H54 (cell line): ENCODE measurements at regions not wholly inside any gene's neighbourhood (a gene's known extent, or its start where the extent isn't known, plus 50 kb on each side); places are given as distances from the start of the nearest gene placed in this dataset.

Experiments
- DNase-seq: peaks from one replicate; pipeline ENCODE4 v3.0.0; 2011; ENCODE audit warnings: low spot score, mixed read lengths; ENCODE audit not compliant: insufficient read length
- FAIRE-seq: peaks from 3 replicates; lab custom pipeline; 2011; peaks lifted over from hg19 to GRCh38; lab: Jason Lieb, UNC
- POLR2A ChIP-seq: IDR thresholded peaks from 2 replicates; pipeline ENCODE4 v1.6.1; 2011; ENCODE audit warnings: low read depth, mild to moderate bottlenecking, low read length

DNA sequence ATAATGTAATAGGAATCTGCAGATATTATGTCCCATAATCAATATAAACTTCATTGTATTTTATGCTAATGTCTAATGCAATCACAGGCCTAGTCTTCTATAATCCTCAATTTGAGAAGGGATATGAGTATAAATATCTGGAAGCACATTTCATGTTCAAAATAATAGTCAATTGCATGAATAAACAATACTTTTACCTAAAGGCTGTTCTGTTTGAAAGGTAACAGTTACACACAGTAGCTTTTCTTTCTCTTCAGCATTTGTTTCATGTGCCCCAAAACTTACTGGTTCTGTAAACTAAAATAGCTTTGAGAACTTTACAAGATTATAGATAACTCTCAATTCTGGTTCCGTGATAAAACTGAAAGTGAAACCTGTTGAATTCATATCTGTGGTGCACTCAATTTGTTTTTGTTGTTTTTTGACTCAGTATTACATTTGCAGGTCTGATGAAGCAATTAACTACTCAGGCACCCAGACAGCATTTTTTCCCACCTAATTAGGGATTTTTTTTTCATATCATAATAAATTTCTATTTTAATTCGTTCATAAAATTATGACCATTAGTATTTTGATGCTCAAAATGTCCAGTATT, 1193.8 kb downstream of the SLITRK1 start:
- TF ChIP-seq POLR2A: no peak
- DNase-seq (no peak), FAIRE-seq (peak; percentile 90)

DNA sequence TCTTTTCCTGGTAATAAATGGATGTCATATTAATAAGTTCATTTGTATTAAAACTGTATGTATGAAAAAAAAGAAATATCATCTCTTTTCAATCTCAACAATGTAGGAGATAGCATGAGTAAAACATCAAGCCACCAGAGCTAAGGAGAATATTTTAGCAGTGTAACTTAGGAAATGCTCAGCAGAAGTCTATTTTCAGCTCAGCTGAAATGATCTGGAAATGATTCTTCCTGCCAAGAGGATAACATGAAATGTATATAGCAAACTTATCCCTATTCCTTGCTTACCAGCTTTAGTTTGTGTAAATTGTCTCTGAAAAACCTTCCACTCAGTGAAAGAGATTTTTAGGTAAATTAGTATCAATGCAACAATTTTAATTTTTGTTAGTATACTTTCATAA, 1194.4 kb downstream of the SLITRK1 start:
- peak; percentile 92 for FAIRE-seq
- DNase-seq: no peak
- TF ChIP-seq POLR2A: no peak

DNA sequence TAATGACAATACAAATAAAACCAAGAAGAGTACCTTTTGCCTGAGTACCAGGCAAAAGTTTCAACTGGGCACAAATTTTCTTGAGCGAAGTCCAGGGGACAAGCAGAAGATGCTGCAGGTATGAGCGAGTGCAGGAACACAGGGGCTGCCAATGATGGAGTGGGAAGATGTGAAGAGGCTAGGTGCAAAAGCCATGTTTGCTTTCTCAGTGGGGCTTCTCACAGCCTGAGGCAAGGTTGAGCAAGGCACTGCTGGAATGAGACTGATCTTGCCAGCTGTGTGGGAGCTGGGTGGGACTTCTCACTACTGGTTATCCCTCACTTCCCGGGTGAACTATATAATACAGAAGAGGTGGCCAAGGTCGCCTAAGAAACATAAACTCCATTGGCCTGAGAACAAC, 1200.7 kb downstream of the SLITRK1 start:
- no peak for DNase-seq
- no peak for TF ChIP-seq POLR2A
- no peak for FAIRE-seq

DNA sequence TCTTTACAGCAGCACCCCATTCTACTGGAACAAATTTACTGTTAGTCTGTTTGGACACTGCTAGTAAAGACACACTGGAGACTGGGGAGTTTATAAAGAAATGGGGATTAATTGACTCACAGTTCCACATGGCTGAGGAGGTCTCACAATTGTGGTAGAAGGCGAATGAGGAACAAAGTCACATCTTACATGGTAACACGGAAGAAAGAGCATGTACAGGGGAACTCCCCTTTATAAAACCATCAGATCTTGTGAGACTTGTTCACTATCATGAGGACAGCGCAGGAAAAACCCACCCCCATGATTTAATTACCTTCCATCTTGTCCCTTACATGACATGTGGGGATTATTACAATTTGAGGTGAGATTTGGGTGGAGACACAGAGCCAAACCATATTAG, 1204.2 kb downstream of the SLITRK1 start:
- FAIRE-seq (no peak), DNase-seq (no peak)
- no peak for TF ChIP-seq POLR2A

DNA sequence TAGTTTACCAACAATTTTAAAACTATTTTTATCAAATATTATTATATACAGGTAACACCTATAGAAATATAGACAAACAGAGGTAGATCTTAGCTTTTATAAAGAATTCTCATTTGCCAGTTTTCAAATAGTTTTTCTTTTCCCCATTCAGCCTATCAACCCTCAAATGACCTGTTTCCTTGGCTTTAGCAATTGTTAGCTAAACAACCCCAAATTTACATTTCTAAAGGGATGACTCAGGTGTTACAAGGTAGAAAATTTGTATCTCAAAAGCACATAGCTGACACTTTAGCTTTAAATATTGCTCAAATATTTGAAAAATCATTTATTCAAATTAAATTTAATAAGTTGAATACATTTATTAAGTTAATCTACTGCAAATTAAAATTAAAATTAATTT, 1207.2 kb downstream of the SLITRK1 start:
- DNase-seq: no peak
- FAIRE-seq: no peak
- TF ChIP-seq POLR2A: no peak

DNA sequence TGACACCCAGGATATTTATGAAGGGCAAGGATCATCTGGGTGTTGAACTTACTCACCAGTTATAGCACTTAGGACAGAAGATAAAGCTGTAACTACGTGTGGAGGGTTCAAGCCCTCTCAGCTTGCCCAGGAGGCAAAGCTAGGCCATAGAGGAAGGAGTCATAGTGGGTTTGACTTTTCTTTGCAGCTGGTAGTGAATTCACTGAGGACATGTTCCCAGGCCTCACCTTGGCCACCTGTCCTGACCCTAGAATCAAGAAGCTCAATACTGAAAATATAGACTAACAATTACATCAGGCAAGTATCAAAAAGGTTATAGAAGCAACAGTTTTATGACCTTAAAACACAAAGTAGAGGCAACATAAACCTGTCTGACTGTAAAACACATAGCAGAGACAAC, 1207.7 kb downstream of the SLITRK1 start:
- no peak for TF ChIP-seq POLR2A
- no peak for DNase-seq
- peak; percentile 79 for FAIRE-seq

DNA sequence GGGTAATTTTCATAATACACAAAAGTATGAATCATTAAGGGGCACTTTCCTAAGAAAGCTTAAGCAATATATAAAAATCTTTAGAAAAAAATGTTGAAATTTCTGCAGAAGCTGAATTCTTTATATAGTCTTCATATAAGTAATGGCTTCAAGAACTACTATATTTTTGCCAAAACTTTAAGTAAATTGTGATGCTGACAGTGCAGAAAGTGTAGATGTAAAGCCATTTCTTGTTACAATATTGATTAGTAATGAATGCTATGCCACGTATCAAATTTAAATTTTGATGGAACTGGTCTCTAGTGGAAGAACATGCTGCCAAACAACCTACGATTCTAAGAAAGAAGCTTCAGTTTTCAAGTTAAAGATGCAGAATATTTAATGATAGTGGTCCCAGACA, 1210.0 kb downstream of the SLITRK1 start:
- FAIRE-seq (no peak), DNase-seq (no peak)
- no peak for TF ChIP-seq POLR2A

DNA sequence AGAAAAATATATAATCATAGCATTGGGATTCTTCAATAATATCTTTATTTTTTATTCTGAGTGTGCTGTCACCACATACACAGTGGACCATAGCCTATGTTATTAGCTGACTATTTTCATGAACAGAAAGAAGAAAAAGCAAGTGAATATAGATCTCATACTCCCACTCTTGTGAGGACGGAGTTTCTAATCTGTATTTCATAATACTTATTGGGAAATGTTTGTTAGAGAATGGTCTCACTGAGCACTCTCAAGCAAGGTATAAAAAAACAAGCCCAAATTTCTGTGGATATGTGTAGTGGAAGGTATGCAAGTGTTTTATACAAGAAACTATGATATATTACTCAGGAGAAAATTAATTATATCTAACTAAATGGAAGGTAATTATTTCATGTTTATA, 1218.1 kb downstream of the SLITRK1 start:
- TF ChIP-seq POLR2A: no peak
- no peak for FAIRE-seq

DNA sequence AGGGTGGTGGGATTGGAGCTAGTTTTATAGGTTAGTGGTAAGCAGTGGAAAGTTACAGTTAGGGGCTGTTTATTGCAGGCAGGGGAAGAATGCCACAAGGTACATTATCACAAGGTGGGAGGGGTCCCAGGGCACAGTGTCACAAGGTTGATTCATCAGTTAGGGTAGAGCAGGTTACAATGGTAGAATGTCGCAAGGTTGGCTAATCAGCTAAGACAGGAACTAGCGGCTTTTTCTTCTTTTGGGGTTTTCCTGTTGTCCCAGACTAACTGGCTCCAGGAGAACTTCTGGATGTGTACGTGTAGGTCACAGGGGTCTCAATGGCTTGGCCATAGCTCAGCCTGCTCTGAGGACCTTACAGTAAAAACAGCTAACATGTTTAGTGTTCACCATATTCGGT, 1221.1 kb downstream of the SLITRK1 start:
- FAIRE-seq (no peak), DNase-seq (no peak)
- TF ChIP-seq POLR2A: no peak

More for the DNA sequence above, 1218.1 kb downstream of the SLITRK1 start:
- DNase-seq: no peak

DNA sequence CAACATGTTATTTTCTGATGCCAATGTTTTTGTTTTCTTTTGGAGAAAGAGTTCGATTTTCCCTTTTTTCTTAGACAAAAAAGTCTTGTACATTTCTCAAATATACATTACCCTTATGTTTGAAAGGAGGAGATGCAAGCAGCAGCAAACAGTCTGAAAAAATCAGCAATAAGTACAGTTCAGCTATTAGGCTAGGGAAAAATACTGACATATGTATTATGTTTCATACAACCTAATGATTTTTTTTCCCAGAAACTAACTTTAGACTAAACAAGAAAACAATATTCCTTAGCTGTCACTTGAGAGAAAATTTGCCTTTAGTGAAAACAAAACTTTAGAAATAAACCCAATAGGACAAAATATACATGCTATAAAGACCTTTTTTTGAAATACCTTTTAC, 1223.5 kb downstream of the SLITRK1 start:
- FAIRE-seq (no peak), DNase-seq (no peak)
- TF ChIP-seq POLR2A: no peak

DNA sequence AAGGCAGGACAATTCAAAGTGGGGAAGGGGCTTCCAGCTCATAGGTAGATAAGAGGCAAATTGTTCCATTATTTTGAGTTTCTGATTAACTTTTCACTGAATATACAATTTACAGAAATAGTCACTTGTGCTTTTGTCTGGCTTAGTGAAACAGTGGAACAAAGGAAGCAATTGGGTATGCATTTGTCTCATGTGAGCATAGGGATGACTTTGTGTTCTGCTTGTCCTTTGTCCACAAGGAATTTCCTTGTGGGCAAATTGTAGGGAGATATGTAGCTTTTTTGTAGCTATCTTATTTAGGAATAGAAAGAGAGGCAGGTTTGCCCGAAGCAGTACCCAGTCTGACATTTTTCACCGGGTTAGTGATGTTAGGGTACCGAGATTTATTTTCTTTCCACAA, 1224.8 kb downstream of the SLITRK1 start:
- FAIRE-seq: no peak
- DNase-seq: no peak
- TF ChIP-seq POLR2A: no peak

DNA sequence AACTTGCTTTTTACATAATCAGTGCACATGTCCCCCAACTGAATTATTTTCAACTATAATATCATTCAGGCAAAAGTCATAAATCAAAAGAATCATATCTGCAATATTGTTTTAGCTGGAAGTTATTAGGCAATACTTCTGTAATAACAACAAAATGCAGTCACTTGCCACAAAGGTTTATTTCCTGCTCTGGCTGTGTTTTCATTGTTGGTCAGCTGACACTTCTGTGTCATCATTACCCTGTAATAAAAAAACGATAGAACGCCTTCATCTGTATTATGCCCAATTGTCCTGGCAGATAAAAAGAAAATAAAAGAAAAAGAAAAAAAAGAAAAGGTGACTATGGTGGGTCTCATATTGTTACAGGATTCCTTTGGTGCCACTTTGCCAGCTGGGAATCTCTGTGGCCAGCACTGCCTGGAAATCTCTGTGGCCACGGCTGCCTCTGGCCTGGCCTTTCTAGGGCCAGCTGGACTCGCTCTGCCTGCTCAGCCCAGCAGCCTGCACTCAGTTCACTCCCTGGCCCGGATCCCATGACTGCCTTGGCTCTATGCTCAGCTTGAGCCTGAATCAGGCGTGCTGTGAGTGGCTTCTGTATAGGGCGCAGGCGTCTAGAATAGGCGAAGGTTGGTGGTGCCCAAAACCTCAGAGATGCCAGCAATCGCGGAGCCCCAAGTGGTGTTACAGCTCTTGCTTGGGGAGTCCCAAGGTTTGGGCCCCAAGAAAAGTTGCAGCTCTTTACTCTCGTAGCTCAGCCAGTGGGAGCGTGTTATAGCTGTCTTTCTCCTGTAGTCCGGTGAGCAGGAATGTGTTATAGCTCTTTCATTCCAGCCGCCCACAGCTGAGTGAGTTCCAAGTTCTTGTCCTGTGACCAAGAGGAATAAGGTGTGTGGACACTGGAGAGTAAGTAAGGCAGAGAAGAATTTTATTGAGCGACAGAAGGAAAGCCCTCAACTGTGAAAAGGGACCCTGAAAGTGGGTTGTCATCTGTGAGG, 1227.1 kb downstream of the SLITRK1 start:
- no peak for TF ChIP-seq POLR2A
- peak; percentile 6 for FAIRE-seq
- peak; percentile 9 for DNase-seq

DNA sequence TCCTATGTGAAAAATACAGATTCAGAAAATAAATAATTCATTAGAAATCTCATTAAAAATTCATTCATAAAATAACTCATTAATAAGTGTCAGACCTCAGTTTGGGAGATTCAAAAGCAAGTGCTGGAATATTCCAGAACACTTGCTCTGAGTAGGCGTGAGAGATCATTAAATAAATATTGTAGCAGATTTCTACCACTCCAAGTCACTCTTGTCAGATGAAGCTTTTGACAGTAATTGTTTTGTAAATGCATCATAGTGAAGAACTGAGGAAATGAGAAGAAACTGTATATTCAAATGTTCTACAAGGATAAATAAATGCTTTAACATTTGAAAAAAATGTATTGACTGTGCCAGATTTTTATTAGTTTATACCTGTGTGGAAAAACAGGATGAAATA, 1228.1 kb downstream of the SLITRK1 start:
- no peak for TF ChIP-seq POLR2A
- no peak for FAIRE-seq

DNA sequence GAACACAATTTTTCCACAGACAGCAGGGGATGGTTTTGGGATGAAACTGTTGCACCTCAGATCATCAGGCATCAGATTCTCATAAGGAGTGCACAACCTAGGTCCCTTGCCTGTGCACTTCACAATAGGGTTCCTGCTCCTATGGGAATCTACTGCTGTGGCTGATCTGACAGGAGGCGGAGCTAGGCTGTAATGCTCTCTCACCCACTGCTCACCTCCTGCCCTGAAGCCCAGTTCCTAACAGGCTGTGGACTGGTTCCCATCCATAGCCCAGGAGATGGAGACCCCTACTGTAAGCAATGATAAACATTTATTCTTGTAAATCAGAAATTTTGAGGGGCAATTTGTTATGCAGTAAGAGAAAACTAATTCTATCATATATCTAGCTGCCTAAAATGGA, 1234.7 kb downstream of the SLITRK1 start:
- FAIRE-seq (peak; percentile 23), DNase-seq (no peak)
- no peak for TF ChIP-seq POLR2A

More for the DNA sequence above, 1228.1 kb downstream of the SLITRK1 start:
- no peak for DNase-seq
